HCT116 (cell line): ENCODE measurements at regions not wholly inside any gene's neighbourhood (a gene's known extent, or its start where the extent isn't known, plus 50 kb on each side); places are given as distances from the start of the nearest gene placed in this dataset.

Experiments
- ATAC-seq: fragments of 200-7000 bp; cut with Tn5 transposase; 2 replicates; pipeline ENCODE4 v1.9.1; 2020; ENCODE audit warnings: mild to moderate bottlenecking, moderate library complexity
- BruUV-seq: library from RNA; stranded (reverse); fragments of 400-500 nt; replicated peaks from 2 replicates; lab custom pipeline; 2021; lab: Mats Ljungman, UMichigan
- CTCF ChIA-PET: fragments of 300-600 bp; sonication (Branson Sonifier 250); formaldehyde crosslinking; loops from one replicate; lab custom pipeline; 2021; ENCODE audit warnings: antibody characterized with exemption; lab: Charles Lee
- POLR2A ChIA-PET: fragments of 300-600, 350-600 bp; sonication (Branson Sonifier 250); formaldehyde crosslinking; loops from one replicate; lab custom pipeline; 2021; ENCODE audit warnings: antibody characterized with exemption; lab: Charles Lee
- RAD21 ChIA-PET, 2 experiments: fragments of 300-600 bp; sonication (Branson Sonifier 250); formaldehyde crosslinking; loops; one replicate each; lab custom pipeline; 2023; ENCODE audit warnings: low total read pairs in 2 of 2; ENCODE audit not compliant: uncharacterized antibody in 2 of 2, unreplicated experiment in 2 of 2, low non-redundant PET in 1 of 2; lab: Charles Lee
- DNase-seq: peaks from one replicate; pipeline ENCODE4 v3.0.0-alpha.2; 2010; ENCODE audit warnings: low read depth, low spot score
- H2AFZ ChIP-seq: fragments of 200-600 bp; shearing (Covaris generic), sonication (generic); 2 replicates; pipeline ENCODE4 v1.6.1; 2017; ENCODE audit warnings: low read depth, mixed run types, mixed read lengths, antibody characterized with exemption, low read length; ENCODE audit not compliant: poor library complexity, severe bottlenecking
- H3K27ac ChIP-seq: 2 replicates; pipeline ENCODE4 v1.5.1; 2012; ENCODE audit warnings: low read depth, low read length
- H3K27me3 ChIP-seq: fragments of 200-600 bp; sonication (generic); 2 replicates; pipeline ENCODE4 v1.6.1; 2016; ENCODE audit warnings: mixed run types, low read length, mixed read lengths; ENCODE audit not compliant: insufficient read depth
- H3K36me3 ChIP-seq, 2 experiments: fragments of 200-500 bp in 1 of 2; fragments of 200-600 bp in 1 of 2; sonication (Bioruptor generic) in 1 of 2; sonication (generic) in 1 of 2; 2 replicates each; pipeline versions ENCODE4 v1.5.1 to v1.6.1; 2014 to 2016; ENCODE audit warnings: low read length in 2 of 2, inconsistent platforms in 1 of 2, mixed read lengths in 1 of 2, mixed run types in 1 of 2; ENCODE audit not compliant: insufficient read depth in 2 of 2, control insufficient read depth in 1 of 2
- H3K4me1 ChIP-seq, 2 experiments: fragments of 200-600 bp in 1 of 2; sonication (generic) in 1 of 2; 2 replicates each; pipeline versions ENCODE4 v1.5.1 to v1.6.1; 2012 to 2017; ENCODE audit warnings: low read length in 2 of 2, inconsistent platforms in 1 of 2, mild to moderate bottlenecking in 1 of 2, mixed read lengths in 1 of 2, mixed run types in 1 of 2, moderate library complexity in 1 of 2; ENCODE audit not compliant: insufficient read depth in 2 of 2, control insufficient read depth in 1 of 2
- H3K4me2 ChIP-seq: fragments of 200-600 bp; sonication (generic); 2 replicates; pipeline ENCODE4 v1.6.1; 2017; ENCODE audit warnings: mixed run types, low read length, mixed read lengths
- H3K4me3 ChIP-seq, 2 experiments: fragments of 200-600 bp in 1 of 2; sonication (generic) in 1 of 2; replicated peaks in 1 of 2; 2 replicates each; pipeline ENCODE4 v1.5.1; 2011 to 2016; ENCODE audit warnings: low read length in 2 of 2, control low read depth in 1 of 2, low read depth in 1 of 2, mild to moderate bottlenecking in 1 of 2, mixed read lengths in 1 of 2, mixed run types in 1 of 2
- H3K79me2 ChIP-seq: fragments of 200-600 bp; sonication (generic); 2 replicates; pipeline ENCODE4 v1.6.1; 2017; ENCODE audit warnings: mild to moderate bottlenecking, mixed run types, low read length, moderate library complexity, mixed read lengths; ENCODE audit not compliant: insufficient read depth
- H3K9ac ChIP-seq: fragments of 200-600 bp; sonication (generic); 2 replicates; pipeline ENCODE4 v1.6.1; 2016; ENCODE audit warnings: low read length, mixed read lengths
- H3K9me2 ChIP-seq: fragments of 200-600 bp; sonication (generic), shearing (Covaris generic); 2 replicates; pipeline ENCODE4 v1.6.1; 2017; ENCODE audit warnings: mixed run types, mild to moderate bottlenecking, moderate library complexity; ENCODE audit not compliant: insufficient read depth
- H3K9me3 ChIP-seq, 2 experiments: fragments of 200-500 bp in 1 of 2; fragments of 200-600 bp in 1 of 2; sonication (Bioruptor generic) in 1 of 2; sonication (generic) in 1 of 2; 2 replicates each; pipeline ENCODE4 v1.6.1; 2014 to 2017; ENCODE audit warnings: low read length in 2 of 2, mixed read lengths in 2 of 2, inconsistent platforms in 1 of 2, low read depth in 1 of 2, mild to moderate bottlenecking in 1 of 2, mixed run types in 1 of 2, moderate library complexity in 1 of 2; ENCODE audit not compliant: control insufficient read depth in 1 of 2, insufficient read depth in 1 of 2
- H4K20me1 ChIP-seq: fragments of 200-600 bp; sonication (generic), shearing (Covaris generic); 2 replicates; pipeline ENCODE4 v1.6.1; 2017; ENCODE audit warnings: mixed run types, mild to moderate bottlenecking, moderate library complexity; ENCODE audit not compliant: insufficient read depth
- EGR1 ChIP-seq: IDR thresholded peaks from 2 replicates; pipeline ENCODE4 v1.6.1; 2012; ENCODE audit warnings: low read depth
- FOSL1 ChIP-seq: IDR thresholded peaks from 2 replicates; pipeline ENCODE4 v1.6.1; 2012; ENCODE audit warnings: low read depth
- SP1 ChIP-seq: IDR thresholded peaks from 2 replicates; pipeline ENCODE4 v1.6.1; 2012; ENCODE audit warnings: low read depth
- TCF7L2 ChIP-seq: IDR thresholded peaks from 2 replicates; pipeline ENCODE4 v1.7.0; 2011; ENCODE audit warnings: borderline replicate concordance, inconsistent platforms; ENCODE audit not compliant: insufficient read depth, insufficient read length; ENCODE audit errors: extremely low read depth
- YY1 ChIP-seq: IDR thresholded peaks from 2 replicates; pipeline ENCODE4 v1.6.1; 2011; ENCODE audit warnings: low read length, low read depth, moderate library complexity, mild to moderate bottlenecking; ENCODE audit not compliant: insufficient replicate concordance; ENCODE audit errors: extremely low read depth
- intact Hi-C: fragments of 100-400 bp; cut with micrococcal nuclease; formaldehyde crosslinking; loops from 2 replicates; pipeline ENCODE4 v1.10.0; 2022
- TF ChIP-seq, protein P1 (sequence below): IDR thresholded peaks from 2 replicates; pipeline ENCODE4 v1.6.1; 2012
- TF ChIP-seq, protein P2 (sequence below): IDR thresholded peaks from 2 replicates; pipeline ENCODE4 v1.6.1; 2011; ENCODE audit warnings: mild to moderate bottlenecking, low read length, moderate library complexity; ENCODE audit not compliant: insufficient replicate concordance; ENCODE audit errors: extremely low read depth
- TF ChIP-seq, protein P3 (sequence below): IDR thresholded peaks from 2 replicates; pipeline ENCODE4 v1.6.1; 2012

GRCh38 chr7:149685455-149685854 is 87.9 kb downstream of the ZNF467 start:
- peaks cover 3% of the 10 kb centered on the region; the same call in 1 of the 2 replicates for H3K27me3 ChIP-seq
- H3K4me2 ChIP-seq, result no peak overlapping the region
- no peak overlapping the region for H2AFZ ChIP-seq
- no TSS peak for BruUV-seq
- H3K4me3 ChIP-seq, result no peak overlapping the region
- H3K4me1 ChIP-seq, result peaks cover 3 to 4% of the 10 kb centered on the region in 2 experiments; a peak in 3 of 4 replicates
- H3K36me3 ChIP-seq, result no peaks in the 10 kb centered on the region
- no peaks in the 10 kb centered on the region for H3K9me2 ChIP-seq
- intact Hi-C loops, result no loop called here
- no peak overlapping the region for H3K9ac ChIP-seq
- no peaks in the 10 kb centered on the region for H3K9me3 ChIP-seq
- TF ChIP-seq TCF7L2, result no peak
- TF ChIP-seq, protein P1, sequence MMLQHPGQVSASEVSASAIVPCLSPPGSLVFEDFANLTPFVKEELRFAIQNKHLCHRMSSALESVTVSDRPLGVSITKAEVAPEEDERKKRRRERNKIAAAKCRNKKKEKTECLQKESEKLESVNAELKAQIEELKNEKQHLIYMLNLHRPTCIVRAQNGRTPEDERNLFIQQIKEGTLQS, result 0 out of 2 replicates have a peak, but pooled peaks have one; percentile 22
- ATAC-seq, result no peak
- POLR2A ChIA-PET, result no interaction called here
- DNase-seq, result no peak
- CTCF ChIA-PET, result interaction anchor here (2.0 to 2.9 kb wide), 3 partner anchors 15 to 22 kb away, joined by 6 to 13 read pairs (median 10); no protein-coding TSS in a partner anchor
- no peaks in the 10 kb centered on the region for H3K79me2 ChIP-seq
- RAD21 ChIA-PET, result no interaction called here
- H3K27ac ChIP-seq, result no peak overlapping the region
- H4K20me1 ChIP-seq, result no peaks in the 10 kb centered on the region

DNA sequence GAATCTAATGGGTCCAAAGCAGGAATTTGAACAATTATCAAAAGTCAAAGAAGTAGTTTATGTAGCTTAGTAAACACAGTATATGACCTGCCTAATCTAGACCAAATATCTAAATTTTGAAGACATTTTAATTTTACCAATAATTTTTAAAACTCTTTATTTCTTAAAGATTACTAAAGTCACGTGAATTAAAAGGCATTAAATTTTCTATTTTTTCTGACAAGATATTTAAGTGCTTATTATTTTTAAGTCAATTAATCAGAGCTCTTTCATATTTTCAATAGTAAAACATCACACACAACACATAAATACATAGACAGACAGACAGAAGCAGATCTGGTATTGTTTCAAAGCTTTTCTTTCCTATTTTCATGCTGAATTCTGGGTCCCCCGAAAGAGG is 89.5 kb downstream of the ZNF467 start:
- Histone ChIP-seq H3K4me3 (no peak overlapping the region), H3K9me3 (no peaks in the 10 kb centered on the region), H3K36me3 (no peaks in the 10 kb centered on the region), H3K4me2 (no peak overlapping the region), H3K27me3 (peaks cover 3% of the 10 kb centered on the region; the same call in 1 of the 2 replicates), H3K27ac (no peak overlapping the region), H3K79me2 (no peaks in the 10 kb centered on the region), H3K9ac (no peak overlapping the region), H4K20me1 (no peaks in the 10 kb centered on the region), H2AFZ (no peak overlapping the region), H3K9me2 (no peaks in the 10 kb centered on the region), H3K4me1 (no peaks in the 10 kb centered on the region)
- TF ChIP-seq, protein P1, result no peak
- TF ChIP-seq SP1 (no peak), YY1 (no peak), FOSL1 (no peak), EGR1 (no peak)
- TF ChIP-seq, protein P2, sequence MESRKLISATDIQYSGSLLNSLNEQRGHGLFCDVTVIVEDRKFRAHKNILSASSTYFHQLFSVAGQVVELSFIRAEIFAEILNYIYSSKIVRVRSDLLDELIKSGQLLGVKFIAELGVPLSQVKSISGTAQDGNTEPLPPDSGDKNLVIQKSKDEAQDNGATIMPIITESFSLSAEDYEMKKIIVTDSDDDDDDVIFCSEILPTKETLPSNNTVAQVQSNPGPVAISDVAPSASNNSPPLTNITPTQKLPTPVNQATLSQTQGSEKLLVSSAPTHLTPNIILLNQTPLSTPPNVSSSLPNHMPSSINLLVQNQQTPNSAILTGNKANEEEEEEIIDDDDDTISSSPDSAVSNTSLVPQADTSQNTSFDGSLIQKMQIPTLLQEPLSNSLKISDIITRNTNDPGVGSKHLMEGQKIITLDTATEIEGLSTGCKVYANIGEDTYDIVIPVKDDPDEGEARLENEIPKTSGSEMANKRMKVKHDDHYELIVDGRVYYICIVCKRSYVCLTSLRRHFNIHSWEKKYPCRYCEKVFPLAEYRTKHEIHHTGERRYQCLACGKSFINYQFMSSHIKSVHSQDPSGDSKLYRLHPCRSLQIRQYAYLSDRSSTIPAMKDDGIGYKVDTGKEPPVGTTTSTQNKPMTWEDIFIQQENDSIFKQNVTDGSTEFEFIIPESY, result no peak
- TF ChIP-seq, protein P3, sequence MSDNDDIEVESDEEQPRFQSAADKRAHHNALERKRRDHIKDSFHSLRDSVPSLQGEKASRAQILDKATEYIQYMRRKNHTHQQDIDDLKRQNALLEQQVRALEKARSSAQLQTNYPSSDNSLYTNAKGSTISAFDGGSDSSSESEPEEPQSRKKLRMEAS, result no peak
- BruUV-seq, result no TSS peak
- ATAC-seq (no peak), DNase-seq (no peak)
- RAD21 ChIA-PET, result no interaction called here
- POLR2A ChIA-PET, result interaction anchor here (0.9 kb wide), 1 partner anchor 21 kb away, joined by 3 read pairs; no protein-coding TSS in a partner anchor
- intact Hi-C loops, result no loop called here
- CTCF ChIA-PET, result interaction anchor here (2.9 kb wide), 1 partner anchor 21 kb away, joined by 13 read pairs; no protein-coding TSS in a partner anchor
